ENCODE measurements at regions not wholly inside any gene's neighbourhood (a gene's known extent, or its start where the extent isn't known, plus 50 kb on each side); places are given as distances from the start of the nearest gene placed in this dataset.

GRCh38 chr2:9738535-9739496 is 104.5 kb upstream of the TAF1B start:
- Histone ChIP-seq H3K9me3 (ENCODE audit: control insufficient read depth, insufficient read depth, low read length) (0 out of 2 replicates have a peak, but pooled peaks cover 4% of the 10 kb centered on the region), H3K4me1 (ENCODE audit: insufficient read depth, low read length) (no peaks in the 10 kb centered on the region), H3K36me3 (ENCODE audit: insufficient read depth, low read length) (no peaks in the 10 kb centered on the region), H3K9ac (ENCODE audit: low read depth, low read length) (no peak overlapping the region)

- Histone ChIP-seq H3K36me3 (ENCODE audit: insufficient read depth, low read length) (no peaks in the 10 kb centered on the region), H3K9me3 (ENCODE audit: control insufficient read depth, insufficient read depth, low read length) (0 out of 2 replicates have a peak, but pooled peaks cover 4% of the 10 kb centered on the region), H3K4me1 (ENCODE audit: insufficient read depth, low read length) (no peaks in the 10 kb centered on the region), H3K9ac (ENCODE audit: low read depth, low read length) (no peak overlapping the region)
Measured at GRCh38 chr2:9739531-9739964, 103.7 kb upstream of the TAF1B start.

- Histone ChIP-seq H3K9me3 (ENCODE audit: control insufficient read depth, insufficient read depth, low read length) (no peaks in the 10 kb centered on the region), H3K9ac (ENCODE audit: low read depth, low read length) (no peak overlapping the region), H3K4me1 (ENCODE audit: insufficient read depth, low read length) (no peaks in the 10 kb centered on the region), H3K36me3 (ENCODE audit: insufficient read depth, low read length) (no peaks in the 10 kb centered on the region)
Measured at GRCh38 chr2:9740382-9741073, 102.7 kb upstream of the TAF1B start.

GRCh38 chr2:9741110-9741509 is 102.2 kb upstream of the TAF1B start:
- Histone ChIP-seq H3K4me1 (ENCODE audit: insufficient read depth, low read length) (no peaks in the 10 kb centered on the region), H3K9ac (ENCODE audit: low read depth, low read length) (no peak overlapping the region), H3K9me3 (ENCODE audit: control insufficient read depth, insufficient read depth, low read length) (no peaks in the 10 kb centered on the region)

GRCh38 chr2:9742601-9743000 is 100.7 kb upstream of the TAF1B start:
- Histone ChIP-seq H3K4me1 (ENCODE audit: insufficient read depth, low read length) (no peaks in the 10 kb centered on the region), H3K36me3 (ENCODE audit: insufficient read depth, low read length) (no peaks in the 10 kb centered on the region), H3K9ac (ENCODE audit: low read depth, low read length) (no peak overlapping the region), H3K9me3 (ENCODE audit: control insufficient read depth, insufficient read depth, low read length) (no peaks in the 10 kb centered on the region)

More at GRCh38 chr2:9741110-9741509, 102.2 kb upstream of the TAF1B start:
- H3K36me3 ChIP-seq (ENCODE audit: insufficient read depth, low read length): no peaks in the 10 kb centered on the region

- Histone ChIP-seq H3K4me1 (ENCODE audit: insufficient read depth, low read length) (no peaks in the 10 kb centered on the region), H3K36me3 (ENCODE audit: insufficient read depth, low read length) (no peaks in the 10 kb centered on the region), H3K9ac (ENCODE audit: low read depth, low read length) (no peak overlapping the region), H3K9me3 (ENCODE audit: control insufficient read depth, insufficient read depth, low read length) (no peaks in the 10 kb centered on the region)
Measured at GRCh38 chr2:9744256-9745004, 98.8 kb upstream of the TAF1B start.

GRCh38 chr2:9745153-9745899 is 97.9 kb upstream of the TAF1B start:
- Histone ChIP-seq H3K9me3 (ENCODE audit: control insufficient read depth, insufficient read depth, low read length) (no peaks in the 10 kb centered on the region), H3K36me3 (ENCODE audit: insufficient read depth, low read length) (no peaks in the 10 kb centered on the region), H3K9ac (ENCODE audit: low read depth, low read length) (no peak overlapping the region), H3K4me1 (ENCODE audit: insufficient read depth, low read length) (no peaks in the 10 kb centered on the region)

- no peak overlapping the region for H3K9ac ChIP-seq (ENCODE audit: low read depth, low read length)
- H3K36me3 ChIP-seq (ENCODE audit: insufficient read depth, low read length): no peaks in the 10 kb centered on the region
- no peaks in the 10 kb centered on the region for H3K9me3 ChIP-seq (ENCODE audit: control insufficient read depth, insufficient read depth, low read length)
- no peaks in the 10 kb centered on the region; the same call in 1 of the 2 replicates for H3K4me1 ChIP-seq (ENCODE audit: insufficient read depth, low read length)
Measured at GRCh38 chr2:9747396-9747795, 95.9 kb upstream of the TAF1B start.

- no peak overlapping the region for H3K9ac ChIP-seq (ENCODE audit: low read depth, low read length)
Measured at GRCh38 chr2:9748577-9748976, 94.7 kb upstream of the TAF1B start.

GRCh38 chr2:9749546-9750223 is 93.6 kb upstream of the TAF1B start:
- Histone ChIP-seq H3K36me3 (ENCODE audit: insufficient read depth, low read length) (no peaks in the 10 kb centered on the region), H3K9ac (ENCODE audit: low read depth, low read length) (no peak overlapping the region), H3K9me3 (ENCODE audit: control insufficient read depth, insufficient read depth, low read length) (no peaks in the 10 kb centered on the region), H3K4me1 (ENCODE audit: insufficient read depth, low read length) (peaks cover 3% of the 10 kb centered on the region; the same call in 1 of the 2 replicates)

More at GRCh38 chr2:9748577-9748976, 94.7 kb upstream of the TAF1B start:
- Histone ChIP-seq H3K4me1 (ENCODE audit: insufficient read depth, low read length) (peaks cover 3% of the 10 kb centered on the region; the same call in 1 of the 2 replicates), H3K9me3 (ENCODE audit: control insufficient read depth, insufficient read depth, low read length) (no peaks in the 10 kb centered on the region), H3K36me3 (ENCODE audit: insufficient read depth, low read length) (no peaks in the 10 kb centered on the region)

- Histone ChIP-seq H3K9ac (ENCODE audit: low read depth, low read length) (no peak overlapping the region), H3K36me3 (ENCODE audit: insufficient read depth, low read length) (no peaks in the 10 kb centered on the region), H3K4me1 (ENCODE audit: insufficient read depth, low read length) (peaks cover 3% of the 10 kb centered on the region; the same call in 1 of the 2 replicates)
Measured at GRCh38 chr2:9750224-9751215, 92.8 kb upstream of the TAF1B start.

GRCh38 chr2:9751831-9752230 is 91.4 kb upstream of the TAF1B start:
- H3K4me1 ChIP-seq (ENCODE audit: insufficient read depth, low read length): peaks cover 3% of the 10 kb centered on the region; the same call in 1 of the 2 replicates
- no peak overlapping the region for H3K9ac ChIP-seq (ENCODE audit: low read depth, low read length)
- no peaks in the 10 kb centered on the region for H3K36me3 ChIP-seq (ENCODE audit: insufficient read depth, low read length)
- H3K9me3 ChIP-seq (ENCODE audit: control insufficient read depth, insufficient read depth, low read length): no peaks in the 10 kb centered on the region

More at GRCh38 chr2:9750224-9751215, 92.8 kb upstream of the TAF1B start:
- H3K9me3 ChIP-seq (ENCODE audit: control insufficient read depth, insufficient read depth, low read length): no peaks in the 10 kb centered on the region
